Sigmoid colon (tissue), 4 donors: ENCODE measurements at regions not wholly inside any gene's neighbourhood (a gene's known extent, or its start where the extent isn't known, plus 50 kb on each side); places are given as distances from the start of the nearest gene placed in this dataset.

Source experiments
- CTCF ChIP-seq, 4 experiments: fragments of 450-650 bp in 3 of 4; fragments of 200-600 bp in 1 of 4; IDR thresholded peaks; one replicate each; pipeline ENCODE4 v1.5.1; 2016 to 2019; ENCODE audit warnings: antibody characterized with exemption in 4 of 4, mild to moderate bottlenecking in 3 of 4, moderate library complexity in 2 of 4
- EP300 ChIP-seq, 4 donors: sonication (generic); formaldehyde crosslinking; IDR thresholded peaks; one replicate each; pipeline ENCODE4 v1.6.1; 2017; ENCODE audit warnings: antibody characterized with exemption in 4 of 4
- POLR2A ChIP-seq, 2 donors: fragments of 450-650 bp; IDR thresholded peaks; one replicate each; pipeline ENCODE4 v1.6.1; 2016; ENCODE audit warnings: antibody characterized with exemption in 2 of 2, mild to moderate bottlenecking in 2 of 2, moderate library complexity in 2 of 2
- POLR2AphosphoS5 ChIP-seq, 4 donors: sonication (generic); formaldehyde crosslinking; IDR thresholded peaks; one replicate each; pipeline ENCODE4 v1.6.1; 2017; ENCODE audit warnings: antibody characterized with exemption in 4 of 4

- TF ChIP-seq CTCF (IDR thresholded peaks at IDR 0.05) (no peak), POLR2A (IDR thresholded peaks at IDR 0.05) (no peak), EP300 (IDR thresholded peaks at IDR 0.05) (no peak), POLR2AphosphoS5 (IDR thresholded peaks at IDR 0.05) (no peak)
Measured at GRCh38 chr14:86708846-86709339, 1178.9 kb downstream of the FLRT2 start.
